H1 (cell line): ENCODE measurements at regions not wholly inside any gene's neighbourhood (a gene's known extent, or its start where the extent isn't known, plus 50 kb on each side); places are given as distances from the start of the nearest gene placed in this dataset.

ENCODE experiments used
- CTCF ChIA-PET: fragments of 300-600 bp; sonication (Branson Sonifier 250); formaldehyde crosslinking; loops from one replicate; lab custom pipeline; 2021; ENCODE audit not compliant: partially characterized antibody; lab: Charles Lee
- POLR2A ChIA-PET: fragments of 300-600 bp; sonication (Branson Sonifier 250); formaldehyde crosslinking; loops from one replicate; lab custom pipeline; 2021; ENCODE audit warnings: inconsistent platforms; ENCODE audit not compliant: partially characterized antibody; lab: Charles Lee
- DNase-seq, 2 experiments: peaks; one replicate each; pipeline versions ENCODE4 v3.0.0 to v3.0.0-alpha.2; 2010 to 2022; ENCODE audit warnings: low spot score in 2 of 2, low read depth in 1 of 2, mixed read lengths in 1 of 2
- FAIRE-seq: peaks from 2 replicates; lab custom pipeline; 2011; peaks lifted over from hg19 to GRCh38; lab: Jason Lieb, UNC
- H2AFZ ChIP-seq: 2 replicates; pipeline ENCODE4 v1.8.1; 2012; ENCODE audit warnings: low read length, inconsistent platforms
- H2AK5ac ChIP-seq: 2 replicates; pipeline ENCODE4 v1.6.1; 2013; ENCODE audit warnings: low read depth, low read length
- H2BK120ac ChIP-seq: replicated peaks from 2 replicates; pipeline ENCODE3; 2013; ENCODE audit warnings: low read depth, low read length, inconsistent platforms
- H2BK12ac ChIP-seq: 2 replicates; pipeline ENCODE4 v1.6.1; 2013; ENCODE audit warnings: low read depth, low read length
- H2BK15ac ChIP-seq: 2 replicates; pipeline ENCODE4 v1.6.1; 2013; ENCODE audit warnings: low read length
- H2BK20ac ChIP-seq: 2 replicates; pipeline ENCODE4 v1.6.1; 2013; ENCODE audit warnings: low read length
- H2BK5ac ChIP-seq: 2 replicates; pipeline ENCODE4 v1.6.1; 2013; ENCODE audit warnings: low read depth, low read length
- H3K14ac ChIP-seq: 2 replicates; pipeline ENCODE4 v1.6.1; 2013; ENCODE audit warnings: inconsistent platforms; ENCODE audit not compliant: insufficient read length
- H3K18ac ChIP-seq: 2 replicates; pipeline ENCODE4 v1.6.1; 2013; ENCODE audit warnings: low read length; ENCODE audit errors: extremely low read depth
- H3K23ac ChIP-seq: 2 replicates; pipeline ENCODE4 v1.6.1; 2013; ENCODE audit warnings: inconsistent platforms; ENCODE audit not compliant: insufficient read length
- H3K23me2 ChIP-seq: 2 replicates; pipeline ENCODE4 v1.6.1; 2013; ENCODE audit warnings: low read depth, low read length
- H3K27ac ChIP-seq: 2 replicates; pipeline ENCODE4 v1.6.1; 2011; ENCODE audit warnings: low read depth, low read length, inconsistent platforms
- H3K27me3 ChIP-seq, 4 experiments: replicated peaks in 1 of 4; 1 replicate in 1 of 4; 2 replicates in 3 of 4; pipeline versions ENCODE4 v1.6.1 to v1.8.1; 2011 to 2013; ENCODE audit warnings: low read length in 3 of 4, mild to moderate bottlenecking in 3 of 4, inconsistent platforms in 2 of 4, mixed read lengths in 2 of 4, moderate library complexity in 1 of 4; ENCODE audit not compliant: control insufficient read depth in 3 of 4, insufficient read depth in 3 of 4; ENCODE audit errors: extremely low read depth in 1 of 4
- H3K36me3 ChIP-seq, 4 experiments: 2 replicates each; pipeline versions ENCODE4 v1.6.1 to v1.8.1; 2011 to 2013; ENCODE audit warnings: mild to moderate bottlenecking in 4 of 4, low read length in 3 of 4, moderate library complexity in 2 of 4, control low read depth in 1 of 4, inconsistent platforms in 1 of 4; ENCODE audit not compliant: insufficient read depth in 4 of 4, control insufficient read depth in 2 of 4
- H3K4ac ChIP-seq: replicated peaks from 2 replicates; pipeline ENCODE3; 2013; ENCODE audit warnings: low read length, low read depth, mixed read lengths, inconsistent platforms; ENCODE audit not compliant: insufficient read length
- H3K4me1 ChIP-seq, 4 experiments: replicated peaks in 1 of 4; 1 replicate in 1 of 4; 2 replicates in 3 of 4; pipeline versions ENCODE4 v1.6.1 to v1.8.1; 2011 to 2013; ENCODE audit warnings: low read length in 3 of 4, inconsistent platforms in 2 of 4, mixed read lengths in 1 of 4; ENCODE audit not compliant: insufficient read depth in 4 of 4, control insufficient read depth in 3 of 4
- H3K4me2 ChIP-seq, 2 experiments: 2 replicates each; pipeline versions ENCODE4 v1.6.1 to v1.8.1; 2011 to 2013; ENCODE audit warnings: low read depth in 2 of 2, low read length in 2 of 2, control low read depth in 1 of 2, inconsistent platforms in 1 of 2, mild to moderate bottlenecking in 1 of 2; ENCODE audit not compliant: insufficient read depth in 1 of 2
- H3K4me3 ChIP-seq, 4 experiments: fragments of 200-600, 300-600 bp in 1 of 4; sonication (generic), shearing (Covaris generic), sonication (Bioruptor Twin) in 1 of 4; 2 replicates each; pipeline versions ENCODE4 v1.5.1 to v1.8.1; 2011 to 2016; ENCODE audit warnings: low read length in 4 of 4, low read depth in 3 of 4, control low read depth in 2 of 4, inconsistent platforms in 2 of 4, mild to moderate bottlenecking in 2 of 4, mixed read lengths in 1 of 4, moderate library complexity in 1 of 4; ENCODE audit not compliant: insufficient read depth in 2 of 4; ENCODE audit errors: extremely low read depth in 1 of 4
- H3K56ac ChIP-seq: replicated peaks from 2 replicates; pipeline ENCODE3; 2013; ENCODE audit warnings: low read depth, mild to moderate bottlenecking, mixed read lengths, low read length, inconsistent platforms; ENCODE audit not compliant: insufficient read length
- H3K79me1 ChIP-seq: 2 replicates; pipeline ENCODE4 v1.6.1; 2013; ENCODE audit warnings: low read depth, low read length, control low read depth
- H3K79me2 ChIP-seq, 2 experiments: 2 replicates each; pipeline versions ENCODE4 v1.6.1 to v1.8.1; 2012 to 2013; ENCODE audit warnings: low read length in 2 of 2, mild to moderate bottlenecking in 2 of 2, inconsistent platforms in 1 of 2; ENCODE audit not compliant: insufficient read depth in 2 of 2, control insufficient read depth in 1 of 2
- H3K9ac ChIP-seq, 4 experiments: replicated peaks in 1 of 4; 1 replicate in 1 of 4; 2 replicates in 3 of 4; pipeline versions ENCODE4 v1.6.1 to v1.8.1; 2011 to 2013; ENCODE audit warnings: low read depth in 3 of 4, low read length in 3 of 4, control low read depth in 2 of 4, mild to moderate bottlenecking in 2 of 4, moderate library complexity in 2 of 4, inconsistent platforms in 1 of 4; ENCODE audit errors: extremely low read depth in 1 of 4
- H3K9me3 ChIP-seq, 2 experiments: 2 replicates each; pipeline versions ENCODE4 v1.6.1 to v1.8.1; 2012 to 2013; ENCODE audit warnings: mild to moderate bottlenecking in 2 of 2, moderate library complexity in 2 of 2, control low read depth in 1 of 2, inconsistent platforms in 1 of 2, low read depth in 1 of 2, low read length in 1 of 2, mixed read lengths in 1 of 2; ENCODE audit not compliant: insufficient read depth in 2 of 2
- H4K20me1 ChIP-seq, 2 experiments: replicated peaks in 1 of 2; 2 replicates each; pipeline versions ENCODE3 to v1.8.1; 2011 to 2013; ENCODE audit warnings: inconsistent platforms in 2 of 2, low read length in 2 of 2, mild to moderate bottlenecking in 1 of 2; ENCODE audit not compliant: insufficient read depth in 2 of 2, control insufficient read depth in 1 of 2
- H4K5ac ChIP-seq: 2 replicates; pipeline ENCODE4 v1.6.1; 2013; ENCODE audit warnings: low read length, low read depth, mixed read lengths, inconsistent platforms; ENCODE audit not compliant: insufficient read length
- H4K8ac ChIP-seq: 2 replicates; pipeline ENCODE4 v1.8.0; 2013; ENCODE audit warnings: mild to moderate bottlenecking, moderate library complexity, low read length, inconsistent platforms; ENCODE audit not compliant: insufficient read depth; ENCODE audit errors: extremely low read depth
- H4K91ac ChIP-seq: replicated peaks from 2 replicates; pipeline ENCODE3; 2013; ENCODE audit warnings: low read length, mixed read lengths, inconsistent platforms; ENCODE audit not compliant: insufficient read length
- ATF2 ChIP-seq: IDR thresholded peaks from 2 replicates; pipeline ENCODE4 v1.6.1; 2012; ENCODE audit warnings: low read length, inconsistent platforms
- CEBPB ChIP-seq: IDR thresholded peaks from 2 replicates; pipeline ENCODE4 v1.6.1; 2012; ENCODE audit warnings: low read depth, low read length
- CHD1 ChIP-seq: IDR thresholded peaks from 2 replicates; pipeline ENCODE4 v1.6.1; 2012; ENCODE audit warnings: low read depth, low read length, improper control_type of control experiment
- GABPA ChIP-seq: IDR thresholded peaks from 2 replicates; pipeline ENCODE4 v1.6.1; 2011; ENCODE audit warnings: mild to moderate bottlenecking, low read length, moderate library complexity, borderline replicate concordance; ENCODE audit not compliant: insufficient read depth
- GTF2F1 ChIP-seq: IDR thresholded peaks from 2 replicates; pipeline ENCODE4 v1.6.1; 2012; ENCODE audit warnings: low read depth, low read length, improper control_type of control experiment, borderline replicate concordance
- KDM5A ChIP-seq: fragments of 200-600 bp; IDR thresholded peaks from 2 replicates; pipeline ENCODE4 v1.7.1; 2012; ENCODE audit warnings: mild to moderate bottlenecking, low read length, inconsistent platforms, mixed read lengths
- PHF8 ChIP-seq: fragments of 200-600 bp; sonication (generic); conservative IDR thresholded peaks from 2 replicates; pipeline ENCODE4 v1.7.1; 2012; ENCODE audit warnings: low read depth, mild to moderate bottlenecking, inconsistent platforms, low read length, moderate library complexity
- RAD21 ChIP-seq, 2 experiments: IDR thresholded peaks in 1 of 2; conservative IDR thresholded peaks in 1 of 2; 2 replicates each; pipeline ENCODE4 v1.6.1; 2011; ENCODE audit warnings: low read depth in 2 of 2, low read length in 2 of 2, improper control_type of control experiment in 1 of 2, inconsistent platforms in 1 of 2, mild to moderate bottlenecking in 1 of 2, moderate library complexity in 1 of 2
- RBBP5 ChIP-seq: IDR thresholded peaks from 2 replicates; pipeline ENCODE4 v1.7.1; 2012; ENCODE audit warnings: low read depth, mild to moderate bottlenecking, inconsistent platforms, low read length, moderate library complexity, borderline replicate concordance
- SIN3A ChIP-seq, 2 experiments: IDR thresholded peaks in 1 of 2; conservative IDR thresholded peaks in 1 of 2; 2 replicates each; pipeline ENCODE4 v1.6.1; 2011 to 2012; ENCODE audit warnings: low read length in 2 of 2, improper control_type of control experiment in 1 of 2, low read depth in 1 of 2, mild to moderate bottlenecking in 1 of 2
- SIX5 ChIP-seq: IDR thresholded peaks from 2 replicates; pipeline ENCODE4 v1.6.1; 2011; ENCODE audit warnings: mild to moderate bottlenecking, low read depth, low read length
- SP1 ChIP-seq: IDR thresholded peaks from 2 replicates; pipeline ENCODE4 v1.6.1; 2011; ENCODE audit warnings: low read depth, low read length
- TBP ChIP-seq: IDR thresholded peaks from 2 replicates; pipeline ENCODE4 v1.6.1; 2011; ENCODE audit warnings: low read depth, low read length, improper control_type of control experiment
- WGBS, 2 experiments: shearing (Covaris generic) in 1 of 2; methylation state at CpG; one replicate each; pipeline versions ENCODE4 v1.1.6 to v1.1.7; 2013 to 2015; ENCODE audit warnings: low lambda C conversion rate in 2 of 2, mixed read lengths in 2 of 2, inconsistent platforms in 1 of 2, low coverage in 1 of 2, missing lambda C conversion rate in 1 of 2; ENCODE audit not compliant: insufficient replicate concordance in 2 of 2, insufficient coverage in 1 of 2, insufficient read length in 1 of 2; ENCODE audit errors: extremely low coverage in 1 of 2, missing lambda C conversion rate in 1 of 2; 5-methylcytosine and 5-hydroxymethylcytosine counted together

- no peaks in the 10 kb centered on the region for H4K20me1 ChIP-seq
- no peaks in the 10 kb centered on the region for H3K4me1 ChIP-seq
- no peak overlapping the region for H3K23ac ChIP-seq
- H3K18ac ChIP-seq, result no peak overlapping the region
- ChIA-PET CTCF (no interaction called here), POLR2A (no interaction called here)
- H3K56ac ChIP-seq, result no peak overlapping the region
- H2BK20ac ChIP-seq, result no peak overlapping the region
- no peak overlapping the region for H4K8ac ChIP-seq
- no peak overlapping the region for H3K9ac ChIP-seq
- no peak overlapping the region for H2BK12ac ChIP-seq
- no peaks in the 10 kb centered on the region for H3K36me3 ChIP-seq
- no peak overlapping the region for H2BK120ac ChIP-seq
- no peak overlapping the region for H3K4me2 ChIP-seq
- no peak overlapping the region for H2AK5ac ChIP-seq
- no peaks in the 10 kb centered on the region for H3K23me2 ChIP-seq
- H2BK5ac ChIP-seq, result no peak overlapping the region
- H3K14ac ChIP-seq, result no peak overlapping the region
- WGBS, 2 experiments, result 86% methylated on average over 1 of the region's 1 CpG; no CpG with 5 or more reads in 1 of the 2 experiments
- DNase-seq, result no peak
- no peak overlapping the region for H4K91ac ChIP-seq
- H3K79me1 ChIP-seq, result no peaks in the 10 kb centered on the region
- FAIRE-seq, result no peak
- H3K79me2 ChIP-seq, result no peaks in the 10 kb centered on the region
- H2AFZ ChIP-seq, result no peak overlapping the region
- H3K4me3 ChIP-seq, result no peak overlapping the region
- H3K27ac ChIP-seq, result no peak overlapping the region
- 0 out of 4 replicates have a peak, but pooled peaks cover 0 to 3% of the 10 kb centered on the region in 2 experiments for H3K9me3 ChIP-seq
- no peaks in the 10 kb centered on the region for H3K27me3 ChIP-seq
- H2BK15ac ChIP-seq, result no peak overlapping the region
- H4K5ac ChIP-seq, result no peak overlapping the region
- H3K4ac ChIP-seq, result no peak overlapping the region
- no peak for TF ChIP-seq GTF2F1
- TF ChIP-seq TBP, result no peak
- no peak for TF ChIP-seq ATF2
- TF ChIP-seq CHD1, result no peak
- no peak for TF ChIP-seq CEBPB
- TF ChIP-seq GABPA, result no peak
- no peak for TF ChIP-seq SIX5
- TF ChIP-seq RAD21 (IDR thresholded peaks at IDR 0.05 in 1 of 2, conservative IDR thresholded peaks at IDR 0.05 in 1 of 2; ENCODE audit: low read depth in 2 of 2, low read length in 2 of 2), result no peak
- no peak for TF ChIP-seq RBBP5
- no peak for TF ChIP-seq SP1
- TF ChIP-seq PHF8, result no peak
- TF ChIP-seq KDM5A, result no peak
- TF ChIP-seq SIN3A (conservative IDR thresholded peaks at IDR 0.05 in 1 of 2, IDR thresholded peaks at IDR 0.05 in 1 of 2; ENCODE audit: low read depth in 1 of 2, low read length in 2 of 2), result no peak
These were observed 293.9 kb upstream of the PTCHD4 start for GRCh38 chr6:48404927-48405326.
